Smooth muscle cell (in vitro differentiated cells): ENCODE measurements at regions not wholly inside any gene's neighbourhood (a gene's known extent, or its start where the extent isn't known, plus 50 kb on each side); places are given as distances from the start of the nearest gene placed in this dataset.

ENCODE experiments used
- DNase-seq: peaks from one replicate; lab custom pipeline; 2025; ENCODE audit not compliant: unreplicated experiment; lab: John Stamatoyannopoulos, UW
- H2AFZ ChIP-seq: fragments of 200-600 bp; sonication (generic); 2 replicates; pipeline ENCODE4 v1.6.0; 2016; ENCODE audit warnings: antibody characterized with exemption, low read depth, mild to moderate bottlenecking
- H3F3A ChIP-seq: fragments of 200-600 bp; sonication (generic); 2 replicates; pipeline ENCODE4 v1.6.0; 2017; ENCODE audit warnings: antibody characterized with exemption, low read depth
- H3K27ac ChIP-seq: fragments of 200-600 bp; sonication (generic); 2 replicates; pipeline ENCODE4 v1.5.1; 2016; ENCODE audit warnings: low read depth, mild to moderate bottlenecking
- H3K27me3 ChIP-seq: fragments of 200-600 bp; sonication (generic); 2 replicates; pipeline ENCODE4 v1.6.1; 2016; ENCODE audit warnings: low read depth, mild to moderate bottlenecking
- H3K36me3 ChIP-seq: fragments of 200-600 bp; sonication (generic); 2 replicates; pipeline ENCODE4 v1.5.1; 2016; ENCODE audit warnings: low read depth
- H3K4me1 ChIP-seq: fragments of 200-600 bp; sonication (generic); 2 replicates; pipeline ENCODE4 v1.5.1; 2016; ENCODE audit warnings: low read depth
- H3K4me2 ChIP-seq: fragments of 200-600 bp; sonication (generic); 2 replicates; pipeline ENCODE4 v1.6.0; 2016; ENCODE audit warnings: mild to moderate bottlenecking
- H3K4me3 ChIP-seq: fragments of 200-600 bp; sonication (generic); 2 replicates; pipeline ENCODE4 v1.5.1; 2016; ENCODE audit warnings: mild to moderate bottlenecking
- H3K79me2 ChIP-seq: fragments of 200-600 bp; sonication (generic); 2 replicates; pipeline ENCODE4 v1.6.0; 2016; ENCODE audit warnings: low read depth, mild to moderate bottlenecking
- H3K9ac ChIP-seq: fragments of 200-600 bp; sonication (generic); 2 replicates; pipeline ENCODE4 v1.6.0; 2016; ENCODE audit warnings: low read depth
- H3K9me3 ChIP-seq: fragments of 200-600 bp; sonication (generic); replicated peaks from 2 replicates; pipeline ENCODE4 v1.5.1; 2016; ENCODE audit warnings: low read depth
- H4K20me1 ChIP-seq: fragments of 200-600 bp; sonication (generic); 2 replicates; pipeline ENCODE4 v1.6.0; 2016; ENCODE audit warnings: low read depth
- WGBS: methylation state at CpG from one replicate; pipeline ENCODE4 v1.1.7; 2016; ENCODE audit warnings: low lambda C conversion rate; 5-methylcytosine and 5-hydroxymethylcytosine counted together
- TF ChIP-seq, protein P1 (sequence below): fragments of 200-600 bp; sonication (generic); IDR thresholded peaks from 2 replicates; pipeline ENCODE4 v1.5.1; 2017; ENCODE audit warnings: borderline replicate concordance, mild to moderate bottlenecking, antibody characterized with exemption; ENCODE audit not compliant: insufficient read depth, poor library complexity, severe bottlenecking

GRCh38 chr1:87225171-87225570 lies 103.5 kb upstream of the LMO4 start:
- H3K27me3 ChIP-seq, result no peaks in the 10 kb centered on the region
- H3K9ac ChIP-seq, result no peak overlapping the region
- H2AFZ ChIP-seq, result no peak overlapping the region
- no peak for DNase-seq
- no peak overlapping the region for H3K4me2 ChIP-seq
- H3K4me3 ChIP-seq, result no peak overlapping the region
- H3K27ac ChIP-seq, result peak overlapping the region; percentile 94
- no peaks in the 10 kb centered on the region for H3K79me2 ChIP-seq
- H3K4me1 ChIP-seq, result no peaks in the 10 kb centered on the region
- H3K36me3 ChIP-seq, result no peaks in the 10 kb centered on the region
- no peaks in the 10 kb centered on the region for H3K9me3 ChIP-seq
- no peaks in the 10 kb centered on the region for H4K20me1 ChIP-seq
- peaks cover 15% of the 10 kb centered on the region for H3F3A ChIP-seq
- TF ChIP-seq, protein P1, sequence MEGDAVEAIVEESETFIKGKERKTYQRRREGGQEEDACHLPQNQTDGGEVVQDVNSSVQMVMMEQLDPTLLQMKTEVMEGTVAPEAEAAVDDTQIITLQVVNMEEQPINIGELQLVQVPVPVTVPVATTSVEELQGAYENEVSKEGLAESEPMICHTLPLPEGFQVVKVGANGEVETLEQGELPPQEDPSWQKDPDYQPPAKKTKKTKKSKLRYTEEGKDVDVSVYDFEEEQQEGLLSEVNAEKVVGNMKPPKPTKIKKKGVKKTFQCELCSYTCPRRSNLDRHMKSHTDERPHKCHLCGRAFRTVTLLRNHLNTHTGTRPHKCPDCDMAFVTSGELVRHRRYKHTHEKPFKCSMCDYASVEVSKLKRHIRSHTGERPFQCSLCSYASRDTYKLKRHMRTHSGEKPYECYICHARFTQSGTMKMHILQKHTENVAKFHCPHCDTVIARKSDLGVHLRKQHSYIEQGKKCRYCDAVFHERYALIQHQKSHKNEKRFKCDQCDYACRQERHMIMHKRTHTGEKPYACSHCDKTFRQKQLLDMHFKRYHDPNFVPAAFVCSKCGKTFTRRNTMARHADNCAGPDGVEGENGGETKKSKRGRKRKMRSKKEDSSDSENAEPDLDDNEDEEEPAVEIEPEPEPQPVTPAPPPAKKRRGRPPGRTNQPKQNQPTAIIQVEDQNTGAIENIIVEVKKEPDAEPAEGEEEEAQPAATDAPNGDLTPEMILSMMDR, result no peak
- WGBS, result 95% methylated on average over 3 of the region's 3 CpGs

GRCh38 chr1:87226341-87226760 lies 102.3 kb upstream of the LMO4 start:
- H3K4me3 ChIP-seq, result no peak overlapping the region
- peaks cover 15% of the 10 kb centered on the region for H3F3A ChIP-seq
- H3K4me2 ChIP-seq, result peak overlapping the region; percentile 79
- H3K4me1 ChIP-seq, result no peaks in the 10 kb centered on the region
- H4K20me1 ChIP-seq, result no peaks in the 10 kb centered on the region
- no peaks in the 10 kb centered on the region for H3K79me2 ChIP-seq
- TF ChIP-seq, protein P1, result no peak
- peak overlapping the region; percentile 94 for H3K27ac ChIP-seq
- WGBS, result 4% methylated on average over 8 of the region's 8 CpGs
- no peaks in the 10 kb centered on the region for H3K9me3 ChIP-seq
- DNase-seq, result peak; percentile 6
- peak overlapping the region; percentile 71 for H2AFZ ChIP-seq
- H3K9ac ChIP-seq, result peak overlapping the region; percentile 63
- no peaks in the 10 kb centered on the region for H3K27me3 ChIP-seq
- no peaks in the 10 kb centered on the region for H3K36me3 ChIP-seq

- Histone ChIP-seq H3K4me1 (no peaks in the 10 kb centered on the region), H3K27ac (no peak overlapping the region), H3K36me3 (no peaks in the 10 kb centered on the region), H4K20me1 (no peaks in the 10 kb centered on the region), H3K9ac (no peak overlapping the region), H2AFZ (no peak overlapping the region), H3K4me3 (no peak overlapping the region), H3K27me3 (no peaks in the 10 kb centered on the region), H3F3A (peaks cover 15% of the 10 kb centered on the region), H3K4me2 (no peak overlapping the region), H3K9me3 (no peaks in the 10 kb centered on the region), H3K79me2 (no peaks in the 10 kb centered on the region)
- TF ChIP-seq, protein P1, result no peak
- WGBS, result 98% methylated on average over 3 of the region's 3 CpGs
- no peak for DNase-seq
These were observed 101.0 kb upstream of the LMO4 start for GRCh38 chr1:87227651-87228050.

DNA sequence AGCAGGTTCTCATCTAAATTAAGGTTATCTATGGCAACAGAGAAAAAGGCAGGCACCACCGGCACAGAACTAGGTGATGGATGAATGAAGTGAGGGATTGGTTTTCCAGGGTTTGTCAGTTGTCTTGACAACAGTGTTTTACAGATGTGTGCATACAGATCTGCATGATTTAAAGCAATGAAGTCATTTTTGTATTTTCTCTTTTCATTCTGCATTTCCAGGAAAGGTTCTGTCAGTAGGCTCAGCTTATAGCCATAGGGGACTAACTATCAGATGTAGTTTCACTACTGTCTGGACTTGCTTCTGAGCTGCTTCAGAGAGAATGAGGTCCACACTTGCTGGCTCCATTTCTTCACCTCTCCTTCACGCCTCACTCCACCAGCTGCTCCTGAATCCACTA lies 98.2 kb upstream of the LMO4 start:
- Histone ChIP-seq H3K27me3 (no peaks in the 10 kb centered on the region), H3K36me3 (no peaks in the 10 kb centered on the region), H3K4me3 (no peak overlapping the region), H3K27ac (no peak overlapping the region), H3K4me1 (no peaks in the 10 kb centered on the region), H4K20me1 (no peaks in the 10 kb centered on the region), H3K79me2 (no peaks in the 10 kb centered on the region), H3K9me3 (no peaks in the 10 kb centered on the region), H3F3A (peaks cover 6% of the 10 kb centered on the region), H3K9ac (no peak overlapping the region), H3K4me2 (no peak overlapping the region), H2AFZ (no peak overlapping the region)
- no peak for DNase-seq
- WGBS, result 94% methylated on average over 2 of the region's 2 CpGs
- TF ChIP-seq, protein P1, result no peak
